ENCODE measurements at regions not wholly inside any gene's neighbourhood (a gene's known extent, or its start where the extent isn't known, plus 50 kb on each side); places are given as distances from the start of the nearest gene placed in this dataset.

- TF ChIP-seq RAD21 (conservative IDR thresholded peaks at IDR 0.05) (peak; percentile 37), EP300 (conservative IDR thresholded peaks at IDR 0.05; ENCODE audit: poor library complexity, severe bottlenecking) (no peak), POLR2AphosphoS5 (IDR thresholded peaks at IDR 0.05) (no peak), TAF1 (IDR thresholded peaks at IDR 0.05; ENCODE audit: low read depth) (no peak)
- H3K4me2 ChIP-seq (ENCODE audit: low read length), result no peak overlapping the region
- no peaks in the 10 kb centered on the region for H3K79me2 ChIP-seq (replicated peaks; ENCODE audit: insufficient read depth, low read length)
- no peak overlapping the region for H2AFZ ChIP-seq (ENCODE audit: low read depth, low read length)
- no peaks in the 10 kb centered on the region for H4K20me1 ChIP-seq (ENCODE audit: insufficient read depth)
- H3K9me2 ChIP-seq (ENCODE audit: insufficient read depth, low read length), result no peaks in the 10 kb centered on the region
- H3K36me3 ChIP-seq (ENCODE audit: insufficient read depth, low read length), result no peaks in the 10 kb centered on the region
- no peak overlapping the region for H3K4me3 ChIP-seq (ENCODE audit: low read length)
- H3K27ac ChIP-seq (ENCODE audit: low read length), result no peak overlapping the region
- no peaks in the 10 kb centered on the region for H3K27me3 ChIP-seq (ENCODE audit: insufficient read depth, low read depth, low read length)
- H3K9me3 ChIP-seq (ENCODE audit: low read length), result no peaks in the 10 kb centered on the region
- no peaks in the 10 kb centered on the region for H3F3A ChIP-seq (ENCODE audit: insufficient read depth, low read length, poor library complexity, severe bottlenecking)
- H3K9ac ChIP-seq (ENCODE audit: low read length), result no peak overlapping the region
Measured at GRCh38 chr2:190781604-190782198, 98.9 kb upstream of the GLS start.

- Histone ChIP-seq H3K27me3 (ENCODE audit: insufficient read depth, low read depth, low read length) (no peaks in the 10 kb centered on the region), H3K9me2 (ENCODE audit: insufficient read depth, low read length) (no peaks in the 10 kb centered on the region), H4K20me1 (ENCODE audit: insufficient read depth) (no peaks in the 10 kb centered on the region), H3K9ac (ENCODE audit: low read length) (no peak overlapping the region), H3K79me2 (replicated peaks; ENCODE audit: insufficient read depth, low read length) (no peaks in the 10 kb centered on the region), H3F3A (ENCODE audit: insufficient read depth, low read length, poor library complexity, severe bottlenecking) (no peaks in the 10 kb centered on the region), H2AFZ (ENCODE audit: low read depth, low read length) (no peak overlapping the region), H3K4me3 (ENCODE audit: low read length) (no peak overlapping the region), H3K27ac (ENCODE audit: low read length) (no peak overlapping the region), H3K36me3 (ENCODE audit: insufficient read depth, low read length) (no peaks in the 10 kb centered on the region), H3K9me3 (ENCODE audit: low read length) (no peaks in the 10 kb centered on the region), H3K4me2 (ENCODE audit: low read length) (no peak overlapping the region)
- TF ChIP-seq REST (IDR thresholded peaks at IDR 0.05; ENCODE audit: borderline replicate concordance) (no peak), MXI1 (conservative IDR thresholded peaks at IDR 0.05; ENCODE audit: poor library complexity, severe bottlenecking) (no peak), TAF1 (IDR thresholded peaks at IDR 0.05; ENCODE audit: low read depth) (no peak), EP300 (conservative IDR thresholded peaks at IDR 0.05; ENCODE audit: poor library complexity, severe bottlenecking) (no peak), RAD21 (conservative IDR thresholded peaks at IDR 0.05) (no peak), EZH2 (IDR thresholded peaks at IDR 0.05; ENCODE audit: borderline replicate concordance, insufficient read depth, low read length, poor library complexity, severe bottlenecking) (no peak), POLR2AphosphoS5 (IDR thresholded peaks at IDR 0.05) (no peak), SMC3 (conservative IDR thresholded peaks at IDR 0.05; ENCODE audit: poor library complexity) (no peak), CTCF (IDR thresholded peaks at IDR 0.05; ENCODE audit: poor library complexity, severe bottlenecking) (no peak)
Measured at GRCh38 chr2:190782264-190782663, 98.4 kb upstream of the GLS start.

All from neural cell (in vitro differentiated cells).